Astrocyte (in vitro differentiated cells and primary cell): ENCODE measurements at regions not wholly inside any gene's neighbourhood (a gene's known extent, or its start where the extent isn't known, plus 50 kb on each side); places are given as distances from the start of the nearest gene placed in this dataset.

Experiments used
- EZH2 ChIP-seq: IDR thresholded peaks from 2 replicates; pipeline ENCODE4 v1.6.1; 2012; ENCODE audit warnings: mild to moderate bottlenecking, low read length, inconsistent platforms; ENCODE audit not compliant: insufficient read depth
- TF ChIP-seq, protein P1 (sequence below): IDR thresholded peaks from 2 replicates; pipeline ENCODE4 v1.5.1; 2011; ENCODE audit warnings: low read depth, mild to moderate bottlenecking, inconsistent platforms, low read length, moderate library complexity; ENCODE audit not compliant: insufficient read depth

- TF ChIP-seq EZH2, result no peak
- TF ChIP-seq, protein P1, sequence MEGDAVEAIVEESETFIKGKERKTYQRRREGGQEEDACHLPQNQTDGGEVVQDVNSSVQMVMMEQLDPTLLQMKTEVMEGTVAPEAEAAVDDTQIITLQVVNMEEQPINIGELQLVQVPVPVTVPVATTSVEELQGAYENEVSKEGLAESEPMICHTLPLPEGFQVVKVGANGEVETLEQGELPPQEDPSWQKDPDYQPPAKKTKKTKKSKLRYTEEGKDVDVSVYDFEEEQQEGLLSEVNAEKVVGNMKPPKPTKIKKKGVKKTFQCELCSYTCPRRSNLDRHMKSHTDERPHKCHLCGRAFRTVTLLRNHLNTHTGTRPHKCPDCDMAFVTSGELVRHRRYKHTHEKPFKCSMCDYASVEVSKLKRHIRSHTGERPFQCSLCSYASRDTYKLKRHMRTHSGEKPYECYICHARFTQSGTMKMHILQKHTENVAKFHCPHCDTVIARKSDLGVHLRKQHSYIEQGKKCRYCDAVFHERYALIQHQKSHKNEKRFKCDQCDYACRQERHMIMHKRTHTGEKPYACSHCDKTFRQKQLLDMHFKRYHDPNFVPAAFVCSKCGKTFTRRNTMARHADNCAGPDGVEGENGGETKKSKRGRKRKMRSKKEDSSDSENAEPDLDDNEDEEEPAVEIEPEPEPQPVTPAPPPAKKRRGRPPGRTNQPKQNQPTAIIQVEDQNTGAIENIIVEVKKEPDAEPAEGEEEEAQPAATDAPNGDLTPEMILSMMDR, result no peak
Measured at GRCh38 chr6:154561750-154562149, 51.3 kb upstream of the CNKSR3 start.
